ENCODE measurements at regions not wholly inside any gene's neighbourhood (a gene's known extent, or its start where the extent isn't known, plus 50 kb on each side); places are given as distances from the start of the nearest gene placed in this dataset.

DNA sequence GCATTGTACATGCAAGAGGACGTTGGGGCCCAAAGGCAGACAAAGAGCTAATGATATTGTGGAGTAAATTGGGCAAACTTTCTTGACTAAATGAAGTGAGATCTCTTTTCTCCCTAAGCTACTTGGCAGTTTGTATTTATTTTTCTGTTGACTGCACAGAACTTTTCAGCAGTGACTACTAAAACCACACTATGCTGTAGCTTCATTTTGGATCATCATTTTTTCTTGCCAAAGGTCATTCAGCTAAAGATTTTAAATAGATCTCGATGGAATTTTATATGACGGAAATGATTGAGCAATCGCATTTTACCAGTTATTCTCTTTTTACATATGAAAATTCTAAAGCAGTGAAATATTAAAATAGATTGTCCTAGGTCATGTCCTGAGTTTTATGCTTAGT, 286.1 kb upstream of the ACTBL2 start:
- Mint-ChIP-seq H3K27me3 (ENCODE audit: insufficient read depth, unreplicated experiment) (no peaks in the 10 kb centered on the region), H3K36me3 (ENCODE audit: insufficient read depth, unreplicated experiment) (no peaks in the 10 kb centered on the region), H3K4me3 (ENCODE audit: unreplicated experiment) (no peak overlapping the region), H3K9me3 (ENCODE audit: unreplicated experiment) (no peaks in the 10 kb centered on the region), H3K27ac (ENCODE audit: unreplicated experiment) (no peak overlapping the region), H3K4me1 (ENCODE audit: low read depth, unreplicated experiment) (no peaks in the 10 kb centered on the region)
- no peaks in the 10 kb centered on the region for H3K4me1 ChIP-seq
- no peak overlapping the region for H3K4me3 ChIP-seq (ENCODE audit: low read depth, low read length)
- intact Hi-C loops (cut with micrococcal nuclease; ENCODE audit: unreplicated experiment): no loop called here
- ChIA-PET CTCF (no interaction called here), POLR2A (no interaction called here)
- no peaks in the 10 kb centered on the region for H3K27me3 ChIP-seq (replicated peaks; ENCODE audit: control insufficient read depth, insufficient read depth, low read length)
- DNase-seq: no peak
- TF ChIP-seq, protein P1, sequence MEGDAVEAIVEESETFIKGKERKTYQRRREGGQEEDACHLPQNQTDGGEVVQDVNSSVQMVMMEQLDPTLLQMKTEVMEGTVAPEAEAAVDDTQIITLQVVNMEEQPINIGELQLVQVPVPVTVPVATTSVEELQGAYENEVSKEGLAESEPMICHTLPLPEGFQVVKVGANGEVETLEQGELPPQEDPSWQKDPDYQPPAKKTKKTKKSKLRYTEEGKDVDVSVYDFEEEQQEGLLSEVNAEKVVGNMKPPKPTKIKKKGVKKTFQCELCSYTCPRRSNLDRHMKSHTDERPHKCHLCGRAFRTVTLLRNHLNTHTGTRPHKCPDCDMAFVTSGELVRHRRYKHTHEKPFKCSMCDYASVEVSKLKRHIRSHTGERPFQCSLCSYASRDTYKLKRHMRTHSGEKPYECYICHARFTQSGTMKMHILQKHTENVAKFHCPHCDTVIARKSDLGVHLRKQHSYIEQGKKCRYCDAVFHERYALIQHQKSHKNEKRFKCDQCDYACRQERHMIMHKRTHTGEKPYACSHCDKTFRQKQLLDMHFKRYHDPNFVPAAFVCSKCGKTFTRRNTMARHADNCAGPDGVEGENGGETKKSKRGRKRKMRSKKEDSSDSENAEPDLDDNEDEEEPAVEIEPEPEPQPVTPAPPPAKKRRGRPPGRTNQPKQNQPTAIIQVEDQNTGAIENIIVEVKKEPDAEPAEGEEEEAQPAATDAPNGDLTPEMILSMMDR (IDR thresholded peaks at IDR 0.05; ENCODE audit: insufficient read depth in 1 of 2, low read depth in 1 of 2, low read length in 1 of 2, severe bottlenecking in 1 of 2, unreplicated experiment in 1 of 2): no peak
- no peaks in the 10 kb centered on the region for H3K9me3 ChIP-seq
- BruUV-seq (replicated peaks): no TSS peak
- H3K36me3 ChIP-seq (ENCODE audit: control insufficient read depth, insufficient read depth, low read length): no peaks in the 10 kb centered on the region

DNA sequence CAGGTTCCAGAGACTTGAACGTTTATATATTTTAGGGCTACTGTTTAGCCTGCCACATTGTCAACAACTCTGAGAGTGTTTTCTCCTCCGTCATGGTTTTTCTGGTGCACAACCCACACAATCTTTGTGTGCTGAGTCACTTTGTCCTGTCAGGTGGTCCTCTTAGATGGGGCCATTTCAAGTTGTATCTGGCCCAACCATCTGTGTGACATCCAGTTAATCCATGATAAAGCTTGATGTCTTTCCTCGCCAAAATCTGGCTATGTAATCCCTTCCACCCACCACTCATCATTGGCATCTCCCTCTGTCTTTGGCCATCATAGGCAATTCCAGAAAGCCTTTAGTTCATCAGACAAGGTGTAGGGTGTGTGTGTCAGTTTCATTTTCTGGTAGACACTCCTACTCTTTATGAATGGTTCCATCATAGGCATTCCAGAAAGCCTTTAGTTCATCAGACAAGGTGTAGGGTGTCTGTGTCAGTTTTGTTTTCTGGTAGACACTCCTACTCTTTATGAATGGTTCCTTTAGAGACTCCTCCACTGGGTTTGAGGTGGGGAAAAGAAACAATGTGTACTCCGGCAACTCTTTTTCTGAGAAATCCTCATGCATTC, 282.0 kb upstream of the ACTBL2 start:
- Histone ChIP-seq H3K4me1 (no peaks in the 10 kb centered on the region), H3K36me3 (ENCODE audit: control insufficient read depth, insufficient read depth, low read length) (no peaks in the 10 kb centered on the region), H3K9me3 (no peaks in the 10 kb centered on the region), H3K27me3 (replicated peaks; ENCODE audit: control insufficient read depth, insufficient read depth, low read length) (no peaks in the 10 kb centered on the region), H3K4me3 (ENCODE audit: low read depth, low read length) (no peak overlapping the region)
- Mint-ChIP-seq H3K9me3 (ENCODE audit: unreplicated experiment) (no peaks in the 10 kb centered on the region), H3K4me3 (ENCODE audit: unreplicated experiment) (no peak overlapping the region), H3K27ac (ENCODE audit: unreplicated experiment) (no peak overlapping the region), H3K27me3 (ENCODE audit: insufficient read depth, unreplicated experiment) (no peaks in the 10 kb centered on the region), H3K4me1 (ENCODE audit: low read depth, unreplicated experiment) (no peaks in the 10 kb centered on the region), H3K36me3 (ENCODE audit: insufficient read depth, unreplicated experiment) (no peaks in the 10 kb centered on the region)
- CTCF ChIA-PET: no interaction called here
- TF ChIP-seq, protein P1 (IDR thresholded peaks at IDR 0.05; ENCODE audit: insufficient read depth in 1 of 2, low read depth in 1 of 2, low read length in 1 of 2, severe bottlenecking in 1 of 2, unreplicated experiment in 1 of 2): no peak
- no peak for DNase-seq
- BruUV-seq (replicated peaks): no TSS peak
- POLR2A ChIA-PET: no interaction called here
- intact Hi-C loops (cut with micrococcal nuclease; ENCODE audit: unreplicated experiment): loop anchor here (2.0 kb wide), 1 partner anchor 114 kb away; no protein-coding TSS in a partner anchor

DNA sequence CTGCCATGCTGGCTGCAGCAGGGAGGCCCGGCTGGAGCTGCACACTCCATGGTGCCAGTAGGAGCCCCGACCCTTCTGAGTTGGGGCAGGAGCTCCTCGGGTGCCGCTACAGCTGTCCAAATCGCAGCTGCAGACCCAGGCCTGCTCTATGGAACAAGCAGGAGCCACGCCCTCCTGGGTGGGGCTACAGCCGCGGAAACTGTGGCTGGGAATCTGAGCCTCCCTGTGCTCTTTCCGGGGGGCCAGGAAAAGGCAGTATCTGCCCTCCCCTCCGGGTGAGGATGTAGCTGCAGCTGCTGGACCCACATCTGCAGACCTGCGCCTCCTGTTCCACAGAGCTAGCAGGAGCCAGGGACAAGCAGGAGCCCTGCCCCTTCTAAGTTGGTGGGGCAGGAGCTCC, 278.9 kb upstream of the ACTBL2 start:
- Histone ChIP-seq H3K9me3 (no peaks in the 10 kb centered on the region), H3K27me3 (replicated peaks; ENCODE audit: control insufficient read depth, insufficient read depth, low read length) (no peaks in the 10 kb centered on the region), H3K36me3 (ENCODE audit: control insufficient read depth, insufficient read depth, low read length) (no peaks in the 10 kb centered on the region), H3K4me3 (ENCODE audit: low read depth, low read length) (no peak overlapping the region), H3K4me1 (no peaks in the 10 kb centered on the region)
- H3K36me3 Mint-ChIP-seq (ENCODE audit: insufficient read depth, unreplicated experiment): no peaks in the 10 kb centered on the region
- intact Hi-C loops (cut with micrococcal nuclease; ENCODE audit: unreplicated experiment): no loop called here
- H3K9me3 Mint-ChIP-seq (ENCODE audit: unreplicated experiment): no peaks in the 10 kb centered on the region
- CTCF ChIA-PET: no interaction called here
- TF ChIP-seq, protein P1 (IDR thresholded peaks at IDR 0.05; ENCODE audit: insufficient read depth in 1 of 2, low read depth in 1 of 2, low read length in 1 of 2, severe bottlenecking in 1 of 2, unreplicated experiment in 1 of 2): no peak
- H3K4me1 Mint-ChIP-seq (ENCODE audit: low read depth, unreplicated experiment): no peaks in the 10 kb centered on the region
- no TSS peak for BruUV-seq (replicated peaks)
- DNase-seq: no peak
- no peak overlapping the region for H3K4me3 Mint-ChIP-seq (ENCODE audit: unreplicated experiment)
- no peaks in the 10 kb centered on the region for H3K27me3 Mint-ChIP-seq (ENCODE audit: insufficient read depth, unreplicated experiment)
- no peak overlapping the region for H3K27ac Mint-ChIP-seq (ENCODE audit: unreplicated experiment)
- POLR2A ChIA-PET: no interaction called here
